HepG2 (cell line): ENCODE measurements at regions not wholly inside any gene's neighbourhood (a gene's known extent, or its start where the extent isn't known, plus 50 kb on each side); places are given as distances from the start of the nearest gene placed in this dataset.
"Not testable (repeated sequence)": the region's sequence is repeated elsewhere in the genome, so short reads cannot be mapped to it uniquely, and the experiment has no call there.

ENCODE experiments used
- EP300 ChIP-seq, 3 experiments: sonication (generic) in 1 of 3; formaldehyde crosslinking in 1 of 3; IDR thresholded peaks; 2 replicates each; pipeline versions ENCODE4 v1.5.1 to v1.6.1; 2011 to 2020; ENCODE audit warnings: low read depth in 2 of 3, low read length in 2 of 3, borderline replicate concordance in 1 of 3, improper control_type of control experiment in 1 of 3, mild to moderate bottlenecking in 1 of 3, missing genetic modification reagents in 1 of 3, moderate library complexity in 1 of 3
- FOXP1 ChIP-seq, 2 experiments: fragments of 450-650 bp in 1 of 2; IDR thresholded peaks; 2 replicates each; pipeline ENCODE4 v1.6.1; 2017 to 2018; ENCODE audit warnings: antibody characterized with exemption in 1 of 2
- JUND ChIP-seq: sonication (generic); formaldehyde crosslinking; IDR thresholded peaks from 2 replicates; pipeline ENCODE4 v1.8.0; 2022; ENCODE audit warnings: mild to moderate bottlenecking, missing genetic modification reagents
- KLF16 ChIP-seq, 2 experiments: sonication (generic) in 1 of 2; formaldehyde crosslinking in 1 of 2; IDR thresholded peaks; 2 replicates each; pipeline versions ENCODE4 v1.6.1 to v1.8.0; 2016 to 2023; ENCODE audit warnings: missing genetic modification reagents in 2 of 2, missing compliant biosample characterization in 1 of 2
- TF ChIP-seq, protein P1 (sequence below): sonication (generic); formaldehyde crosslinking; IDR thresholded peaks from 2 replicates; pipeline ENCODE4 v1.5.0; 2020; ENCODE audit warnings: mild to moderate bottlenecking, missing genetic modification reagents, moderate library complexity

DNA sequence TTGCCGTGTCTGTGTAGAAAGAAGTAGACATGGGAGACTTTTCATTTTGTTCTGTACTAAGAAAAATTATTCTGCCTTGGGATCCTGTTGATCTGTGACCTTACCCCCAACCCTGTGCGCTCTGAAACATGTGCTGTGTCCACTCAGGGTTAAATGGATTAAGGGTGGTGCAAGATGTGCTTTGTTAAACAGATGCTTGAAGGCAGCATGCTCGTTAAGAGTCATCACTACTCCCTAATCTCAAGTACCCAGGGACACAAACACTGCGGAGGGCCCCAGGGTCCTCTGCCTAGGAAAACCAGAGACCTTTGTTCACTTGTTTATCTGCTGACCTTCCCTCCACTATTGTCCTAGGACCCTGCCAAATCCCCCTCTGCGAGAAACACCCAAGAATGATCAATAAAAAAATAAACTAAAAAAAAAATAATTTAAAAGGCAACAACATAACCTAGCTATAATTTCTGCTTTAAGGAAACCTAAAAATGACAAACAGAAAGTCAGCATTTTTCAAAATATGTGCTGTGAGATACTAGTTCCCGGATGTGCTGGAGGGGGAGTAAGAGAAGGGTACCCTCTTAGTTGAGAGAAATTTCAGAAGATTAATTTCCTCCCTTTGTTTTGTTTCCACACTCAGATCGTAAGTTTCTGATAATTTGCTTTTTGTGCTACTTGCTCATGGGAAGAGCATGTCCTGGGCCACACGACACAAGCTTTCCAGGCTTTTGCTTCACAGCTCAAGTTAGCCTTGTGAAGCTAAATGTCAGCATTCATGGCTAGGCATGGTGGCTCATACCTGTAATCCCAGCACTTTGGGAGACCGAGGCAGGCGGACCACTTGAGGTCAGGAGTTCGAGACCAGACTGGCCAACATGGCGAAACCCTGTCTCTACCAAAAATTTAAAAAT, 64.7 kb upstream of the CAPRIN1 start:
- TF ChIP-seq JUND (CRISPR knock-in tag); FOXP1 (IDR thresholded peaks at IDR 0.05); FOXP1 (CRISPR knock-in tag; IDR thresholded peaks at IDR 0.05); KLF16 (CRISPR knock-in tag; IDR thresholded peaks at IDR 0.05); EP300 (IDR thresholded peaks at IDR 0.05; ENCODE audit: low read depth in 2 of 2, low read length in 2 of 2); EP300 (CRISPR knock-in tag; IDR thresholded peaks at IDR 0.05; ENCODE audit: borderline replicate concordance): not testable (repeated sequence)
- TF ChIP-seq, protein P1, sequence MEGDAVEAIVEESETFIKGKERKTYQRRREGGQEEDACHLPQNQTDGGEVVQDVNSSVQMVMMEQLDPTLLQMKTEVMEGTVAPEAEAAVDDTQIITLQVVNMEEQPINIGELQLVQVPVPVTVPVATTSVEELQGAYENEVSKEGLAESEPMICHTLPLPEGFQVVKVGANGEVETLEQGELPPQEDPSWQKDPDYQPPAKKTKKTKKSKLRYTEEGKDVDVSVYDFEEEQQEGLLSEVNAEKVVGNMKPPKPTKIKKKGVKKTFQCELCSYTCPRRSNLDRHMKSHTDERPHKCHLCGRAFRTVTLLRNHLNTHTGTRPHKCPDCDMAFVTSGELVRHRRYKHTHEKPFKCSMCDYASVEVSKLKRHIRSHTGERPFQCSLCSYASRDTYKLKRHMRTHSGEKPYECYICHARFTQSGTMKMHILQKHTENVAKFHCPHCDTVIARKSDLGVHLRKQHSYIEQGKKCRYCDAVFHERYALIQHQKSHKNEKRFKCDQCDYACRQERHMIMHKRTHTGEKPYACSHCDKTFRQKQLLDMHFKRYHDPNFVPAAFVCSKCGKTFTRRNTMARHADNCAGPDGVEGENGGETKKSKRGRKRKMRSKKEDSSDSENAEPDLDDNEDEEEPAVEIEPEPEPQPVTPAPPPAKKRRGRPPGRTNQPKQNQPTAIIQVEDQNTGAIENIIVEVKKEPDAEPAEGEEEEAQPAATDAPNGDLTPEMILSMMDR (CRISPR knock-in tag) = not testable (repeated sequence)
